HG02642 (cell line): ENCODE measurements at regions not wholly inside any gene's neighbourhood (a gene's known extent, or its start where the extent isn't known, plus 50 kb on each side); places are given as distances from the start of the nearest gene placed in this dataset.
"Not testable (repeated sequence)": the region's sequence is repeated elsewhere in the genome, so short reads cannot be mapped to it uniquely, and the experiment has no call there.

Experiments
- ATAC-seq: cut with Tn5 transposase; IDR thresholded peaks from one replicate; pipeline ENCODE4 v1.9.1; 2021; ENCODE audit warnings: mild to moderate bottlenecking; ENCODE audit not compliant: unreplicated experiment, poor library complexity

- ATAC-seq, result peak; percentile 99
Measured at GRCh38 chr3:20324664-20325478, 138.9 kb upstream of the SGO1 start.

- ATAC-seq, result no peak
Measured at GRCh38 chr3:20323307-20323927, 137.4 kb upstream of the SGO1 start.

GRCh38 chr3:20322085-20322484 lies 136.1 kb upstream of the SGO1 start:
- ATAC-seq, result no peak

GRCh38 chr3:20321391-20322047 lies 135.5 kb upstream of the SGO1 start:
- no peak for ATAC-seq

- ATAC-seq, result no peak
Measured at GRCh38 chr3:20320489-20320888, 134.5 kb upstream of the SGO1 start.

GRCh38 chr3:20319551-20319950 lies 133.5 kb upstream of the SGO1 start:
- no peak for ATAC-seq

GRCh38 chr3:20317616-20318015 lies 131.6 kb upstream of the SGO1 start:
- ATAC-seq, result no peak

- ATAC-seq, result no peak
Measured at GRCh38 chr3:20316238-20316637, 130.2 kb upstream of the SGO1 start.

GRCh38 chr3:20310629-20311028 lies 124.6 kb upstream of the SGO1 start:
- ATAC-seq, result no peak

- no peak for ATAC-seq
Measured at GRCh38 chr3:20307383-20307782, 121.4 kb upstream of the SGO1 start.

GRCh38 chr3:20305647-20306046 lies 119.6 kb upstream of the SGO1 start:
- ATAC-seq, result no peak

GRCh38 chr3:20302766-20303165 lies 116.8 kb upstream of the SGO1 start:
- no peak for ATAC-seq

GRCh38 chr3:20288050-20288449 lies 102.0 kb upstream of the SGO1 start:
- ATAC-seq, result no peak

GRCh38 chr3:20280257-20280656 lies 94.3 kb upstream of the SGO1 start:
- no peak for ATAC-seq

GRCh38 chr3:20265977-20266376 lies 80.0 kb upstream of the SGO1 start:
- ATAC-seq, result not testable (repeated sequence)

GRCh38 chr3:20264900-20265567 lies 79.0 kb upstream of the SGO1 start:
- no peak for ATAC-seq

GRCh38 chr3:20258371-20258770 lies 72.4 kb upstream of the SGO1 start:
- no peak for ATAC-seq

GRCh38 chr3:20256144-20256543 lies 70.1 kb upstream of the SGO1 start:
- ATAC-seq, result peak; percentile 67

- ATAC-seq, result no peak
Measured at GRCh38 chr3:20254268-20255117, 68.5 kb upstream of the SGO1 start.

GRCh38 chr3:20250786-20251185 lies 64.8 kb upstream of the SGO1 start:
- no peak for ATAC-seq
